SW480 (cell line): ENCODE measurements at regions not wholly inside any gene's neighbourhood (a gene's known extent, or its start where the extent isn't known, plus 50 kb on each side); places are given as distances from the start of the nearest gene placed in this dataset.

Experiments
- DNase-seq: peaks from one replicate; pipeline ENCODE4 v3.0.0-alpha.2; 2016; ENCODE audit warnings: low spot score

DNA sequence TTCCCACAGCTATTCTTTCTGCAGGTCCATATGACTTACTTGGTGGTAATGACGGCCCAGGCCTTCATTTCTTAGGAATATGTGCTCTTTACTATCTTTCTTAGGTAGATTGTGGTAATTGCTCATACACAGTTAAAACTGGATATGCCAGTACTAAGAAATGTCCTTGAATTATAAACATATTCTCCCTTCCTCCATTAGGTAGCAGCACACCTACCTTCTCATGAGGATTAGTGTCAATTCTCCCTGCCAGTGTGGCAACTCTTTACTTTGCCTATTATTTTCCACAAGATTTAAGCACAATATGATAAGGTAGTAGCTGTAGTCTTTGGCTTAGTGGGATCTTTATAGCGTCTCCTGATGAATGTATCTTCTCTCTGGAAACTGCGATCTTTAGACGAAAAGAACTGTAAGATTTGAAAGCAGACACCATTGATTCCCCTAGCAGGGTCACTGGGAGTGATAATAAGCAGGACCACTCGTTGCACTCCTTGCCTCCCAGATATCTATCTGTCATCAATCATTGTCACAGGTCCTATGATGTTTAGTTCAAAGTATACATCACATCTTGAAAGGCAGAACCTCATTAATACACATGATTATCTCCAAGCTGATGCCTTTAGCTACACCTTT lies 1240.7 kb downstream of the C4orf33 start:
- DNase-seq, result peak; percentile 2

- no peak for DNase-seq
These were observed 1242.9 kb downstream of the C4orf33 start for GRCh38 chr4:130338851-130339250.

DNA sequence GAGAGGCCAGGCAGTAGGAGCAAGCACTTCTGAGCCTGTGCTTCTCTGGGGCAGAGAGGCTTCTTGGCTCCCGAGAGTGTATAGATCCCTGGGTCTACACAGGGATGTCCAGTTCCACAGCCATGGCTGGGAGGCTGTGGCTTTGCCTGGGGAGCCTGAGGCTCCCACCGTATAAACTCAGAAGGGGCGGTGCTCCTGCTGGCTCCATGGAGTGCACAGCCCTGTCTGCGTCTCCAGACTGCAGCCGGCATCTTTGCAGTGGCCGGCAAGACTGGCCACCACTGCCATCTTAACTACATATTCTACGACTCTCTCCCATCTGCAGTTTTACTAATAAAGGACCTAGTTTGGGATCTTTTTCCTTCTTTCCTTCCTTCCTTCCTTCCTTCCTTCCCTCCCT lies 1253.8 kb downstream of the C4orf33 start:
- DNase-seq, result no peak

DNA sequence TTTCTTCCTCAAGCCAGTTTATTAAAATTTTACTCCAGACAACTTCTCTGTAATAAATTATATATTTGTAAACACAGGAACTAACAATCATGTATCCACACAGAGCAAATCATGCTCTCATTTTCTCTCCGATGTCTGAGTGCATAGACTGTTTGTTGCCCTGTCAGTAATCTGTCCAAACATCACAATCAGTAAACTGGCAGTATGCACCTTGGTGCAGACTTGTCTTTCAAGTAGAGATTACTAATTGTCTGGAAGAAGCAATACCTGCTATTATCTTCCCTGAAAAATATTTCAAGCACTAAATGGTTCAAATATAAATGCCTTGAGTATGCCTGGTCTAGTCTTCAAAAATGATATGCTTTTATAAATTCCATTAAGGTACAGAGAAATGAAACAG lies 1260.9 kb downstream of the C4orf33 start:
- DNase-seq, result no peak

DNA sequence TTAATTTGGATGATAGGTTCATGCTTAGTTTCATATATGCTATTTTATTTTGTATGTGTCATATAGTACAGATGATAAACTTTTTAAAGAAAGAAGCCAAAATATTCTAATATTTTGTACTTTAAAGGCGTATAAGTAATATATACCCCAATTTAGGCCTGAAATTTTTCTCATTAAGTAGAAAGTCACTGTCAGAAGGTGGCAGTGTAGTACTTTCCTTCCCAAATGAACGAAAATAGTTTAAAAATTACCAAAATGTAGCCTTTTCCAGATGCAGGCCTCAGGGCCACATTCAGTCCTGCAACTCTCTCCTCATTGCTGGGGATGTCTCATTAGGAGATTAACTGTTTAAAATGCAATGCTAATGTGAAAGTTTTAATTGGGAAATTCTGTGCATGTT lies 1263.6 kb downstream of the C4orf33 start:
- DNase-seq, result no peak

GRCh38 chr4:130361616-130362015 lies 1265.7 kb downstream of the C4orf33 start:
- DNase-seq, result no peak

GRCh38 chr4:130368668-130369067 lies 1272.7 kb downstream of the C4orf33 start:
- no peak for DNase-seq

DNA sequence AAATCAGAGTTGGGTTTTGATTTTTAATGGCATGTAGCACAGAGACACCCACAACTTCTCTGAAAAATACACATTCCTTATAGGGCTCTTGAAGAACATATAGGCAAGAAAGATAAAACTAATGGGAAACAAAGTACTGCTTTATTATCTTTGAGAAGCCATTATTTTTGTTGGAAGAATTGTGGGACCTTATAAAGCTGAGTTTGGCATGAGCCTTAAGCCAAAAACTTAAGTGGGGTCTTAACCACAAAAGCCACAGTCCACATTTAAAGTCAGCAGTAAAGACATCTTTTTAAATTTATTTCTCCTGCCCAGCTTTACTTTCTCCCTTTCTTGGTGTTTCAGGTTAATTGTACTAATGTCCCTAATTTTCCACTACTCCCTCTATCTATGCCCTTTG lies 1297.3 kb downstream of the C4orf33 start:
- no peak for DNase-seq

DNA sequence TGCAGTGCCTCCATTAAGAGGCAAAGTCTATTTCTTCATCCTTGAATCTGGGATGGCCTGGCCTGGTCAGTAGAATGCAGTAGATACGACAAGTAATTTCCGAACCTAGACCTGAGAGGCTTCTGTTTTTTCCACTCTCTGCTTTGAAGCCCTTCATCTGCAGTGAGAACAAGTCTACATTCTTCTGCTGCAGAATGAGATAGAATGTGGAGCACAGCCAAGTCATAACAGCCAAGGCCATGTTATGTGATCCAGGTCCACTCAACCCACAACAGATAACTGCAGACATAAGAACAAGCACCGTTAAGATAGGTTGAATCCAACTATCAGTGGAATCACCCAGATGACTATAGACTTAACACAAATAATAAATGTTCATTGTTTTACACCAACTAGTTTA lies 1297.7 kb downstream of the C4orf33 start:
- no peak for DNase-seq

GRCh38 chr4:130395871-130396270 lies 1299.9 kb downstream of the C4orf33 start:
- no peak for DNase-seq

GRCh38 chr4:130403221-130403620 lies 1307.3 kb downstream of the C4orf33 start:
- no peak for DNase-seq

GRCh38 chr4:130416228-130416627 lies 1320.3 kb downstream of the C4orf33 start:
- DNase-seq, result no peak

DNA sequence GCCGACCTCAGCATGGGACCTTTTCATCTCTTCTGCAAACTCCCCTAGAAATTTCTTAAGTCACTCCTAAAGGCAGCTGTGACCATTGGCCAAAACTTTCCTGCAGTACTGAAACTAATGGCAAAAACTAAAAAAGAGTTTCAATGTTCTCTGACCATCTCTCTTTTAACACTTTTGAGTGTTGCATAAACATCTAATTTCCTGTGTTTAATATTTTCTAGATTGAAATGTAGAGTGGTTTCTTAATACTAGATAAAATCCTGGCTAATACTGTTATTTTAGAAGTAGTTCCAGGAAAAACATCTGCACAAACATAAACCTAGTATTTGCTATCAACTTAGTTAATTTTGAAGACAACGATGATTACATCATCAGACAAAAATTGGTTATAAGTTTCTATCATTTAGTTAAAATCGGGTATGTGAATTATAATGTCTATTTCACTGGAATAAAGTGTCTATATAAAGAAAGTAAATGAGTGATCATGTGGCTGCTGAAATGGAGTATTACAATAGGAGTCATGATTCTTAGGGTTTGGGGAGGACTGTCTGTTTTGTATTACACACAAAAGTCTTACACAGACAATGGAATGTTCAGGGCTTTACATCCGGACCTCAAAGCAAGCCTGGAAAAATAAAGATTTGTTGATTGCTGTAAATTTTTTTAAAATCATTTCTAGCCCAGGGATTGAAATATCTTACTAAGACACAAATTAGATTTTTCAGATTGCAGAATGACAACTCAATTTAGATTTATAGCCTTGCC lies 1323.4 kb downstream of the C4orf33 start:
- no peak for DNase-seq

DNA sequence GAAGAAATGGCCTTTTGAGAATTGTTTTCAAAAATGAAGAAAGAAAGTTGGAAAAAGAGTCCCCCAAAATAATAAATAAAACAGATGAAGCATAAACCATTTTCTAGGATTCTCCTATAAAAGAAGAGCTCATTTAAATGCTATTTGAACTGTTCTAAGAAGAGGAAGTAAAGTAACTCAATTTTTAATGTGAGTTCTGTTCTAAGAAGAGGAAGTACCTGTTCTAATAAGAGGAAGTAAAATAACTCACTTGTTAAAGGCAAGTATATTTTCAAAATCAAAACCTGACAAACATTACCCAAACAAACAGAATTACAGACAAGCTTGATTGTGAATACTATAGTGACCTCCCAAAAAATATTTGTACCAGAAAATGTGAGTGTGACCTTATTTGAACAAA lies 1326.3 kb downstream of the C4orf33 start:
- no peak for DNase-seq

GRCh38 chr4:130424211-130424610 lies 1328.3 kb downstream of the C4orf33 start:
- no peak for DNase-seq

DNA sequence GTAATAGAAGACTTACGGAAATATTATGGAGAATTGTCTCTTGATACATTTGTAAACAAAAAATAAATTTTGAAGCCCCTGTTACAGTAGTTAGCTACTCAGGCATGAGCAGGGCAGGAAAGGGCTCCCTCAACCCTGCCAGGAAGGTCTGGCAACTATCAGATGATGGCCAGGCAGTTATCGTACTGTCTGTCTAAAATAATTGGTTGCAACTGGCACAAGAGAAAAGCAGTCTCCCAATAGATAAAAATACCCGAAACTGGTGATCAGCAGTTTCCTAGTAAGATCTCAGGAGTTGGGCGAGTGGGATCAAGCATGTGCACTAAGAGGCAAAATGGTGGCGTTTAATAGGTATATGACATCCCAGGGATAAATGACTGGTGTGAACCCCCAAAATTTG lies 1336.3 kb downstream of the C4orf33 start:
- DNase-seq, result no peak

DNA sequence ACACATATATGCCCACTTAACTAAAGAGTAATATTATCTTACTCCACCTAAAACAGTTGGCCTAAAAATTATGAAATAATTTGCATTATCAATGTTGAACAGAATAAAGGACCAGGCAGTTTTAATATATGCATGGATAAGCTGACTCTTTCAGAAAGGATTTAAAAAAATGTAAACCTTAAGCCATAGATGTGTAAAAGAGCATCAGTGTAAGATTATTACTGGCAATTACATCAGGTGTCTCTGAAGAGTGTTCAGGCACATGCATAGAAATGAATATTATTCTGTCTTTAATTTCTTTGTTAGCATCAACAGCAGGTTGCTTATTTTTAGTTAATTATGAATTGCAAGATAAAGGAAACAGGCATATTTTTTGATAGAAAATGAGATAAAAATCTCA lies 1353.8 kb downstream of the C4orf33 start:
- DNase-seq, result no peak

GRCh38 chr4:130468340-130468739 lies 1372.4 kb downstream of the C4orf33 start:
- DNase-seq, result no peak

DNA sequence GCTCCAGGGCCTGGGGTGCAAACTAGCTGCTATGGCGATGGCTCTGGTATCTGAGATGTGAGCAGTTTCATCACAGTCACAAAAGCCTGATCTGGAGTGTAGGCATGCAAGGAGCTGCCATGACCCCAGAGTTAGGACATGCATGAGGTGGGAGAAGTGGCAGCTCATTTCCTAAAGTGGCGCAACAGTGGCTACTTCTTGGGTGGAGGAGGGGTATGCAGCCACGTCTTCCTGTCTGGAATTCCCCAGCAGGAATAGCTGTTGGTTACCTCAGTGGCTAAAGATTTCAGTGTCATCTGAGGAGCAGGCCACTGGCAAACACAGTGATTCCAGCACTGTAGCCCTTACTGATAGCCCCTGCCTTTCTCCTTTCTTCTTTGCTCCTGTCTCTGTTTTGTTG lies 1382.5 kb downstream of the C4orf33 start:
- DNase-seq, result no peak

- DNase-seq, result no peak
These were observed 1383.1 kb downstream of the C4orf33 start for GRCh38 chr4:130479020-130479419.

DNA sequence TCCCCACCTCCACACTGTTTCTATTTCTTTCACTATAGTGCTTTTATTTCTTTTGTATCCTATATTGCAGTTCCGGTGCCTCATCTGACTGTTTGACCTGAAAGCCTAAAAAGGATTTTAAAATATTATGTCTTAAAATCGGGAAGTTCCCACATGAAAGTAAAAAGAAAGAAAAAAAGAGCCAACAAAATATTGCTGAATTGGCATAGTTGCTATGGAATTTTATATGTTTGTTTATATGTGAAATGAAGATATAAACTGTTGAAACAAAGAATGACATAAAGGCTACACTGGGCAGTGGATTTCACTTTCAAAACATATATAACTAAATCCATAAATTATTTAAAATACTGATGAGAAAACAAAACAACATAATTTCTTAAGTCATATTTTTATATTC lies 1383.7 kb downstream of the C4orf33 start:
- DNase-seq, result no peak

GRCh38 chr4:130484826-130485225 lies 1388.9 kb downstream of the C4orf33 start:
- DNase-seq, result no peak

GRCh38 chr4:130485371-130485770 lies 1389.4 kb downstream of the C4orf33 start:
- DNase-seq, result no peak

- no peak for DNase-seq
These were observed 1390.2 kb downstream of the C4orf33 start for GRCh38 chr4:130486186-130486585.
